ENCODE measurements at regions not wholly inside any gene's neighbourhood (a gene's known extent, or its start where the extent isn't known, plus 50 kb on each side); places are given as distances from the start of the nearest gene placed in this dataset.

DNA sequence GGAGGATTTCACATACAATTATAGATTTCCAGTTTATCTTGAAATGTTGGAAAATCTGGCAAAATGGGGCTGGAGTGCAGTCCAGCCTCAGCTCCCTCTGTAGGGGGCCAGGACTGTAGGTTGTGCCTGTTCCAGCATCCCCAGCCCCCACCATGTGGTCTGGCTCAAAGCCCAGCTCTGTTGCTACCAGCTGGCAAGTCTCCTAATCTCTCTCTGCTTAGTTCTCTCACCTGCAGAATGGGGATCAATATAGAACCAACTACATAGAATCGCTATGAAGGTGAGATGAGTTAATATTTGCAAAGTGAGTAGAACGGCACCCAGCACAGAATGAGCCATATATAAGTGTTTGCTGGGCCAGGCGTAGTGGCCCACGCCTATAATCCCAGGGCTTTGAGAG, 50.0 kb upstream of the TARDBP start:
- DNase-seq (ENCODE audit: low spot score): no peak
